ENCODE measurements at regions not wholly inside any gene's neighbourhood (a gene's known extent, or its start where the extent isn't known, plus 50 kb on each side); places are given as distances from the start of the nearest gene placed in this dataset.

DNA sequence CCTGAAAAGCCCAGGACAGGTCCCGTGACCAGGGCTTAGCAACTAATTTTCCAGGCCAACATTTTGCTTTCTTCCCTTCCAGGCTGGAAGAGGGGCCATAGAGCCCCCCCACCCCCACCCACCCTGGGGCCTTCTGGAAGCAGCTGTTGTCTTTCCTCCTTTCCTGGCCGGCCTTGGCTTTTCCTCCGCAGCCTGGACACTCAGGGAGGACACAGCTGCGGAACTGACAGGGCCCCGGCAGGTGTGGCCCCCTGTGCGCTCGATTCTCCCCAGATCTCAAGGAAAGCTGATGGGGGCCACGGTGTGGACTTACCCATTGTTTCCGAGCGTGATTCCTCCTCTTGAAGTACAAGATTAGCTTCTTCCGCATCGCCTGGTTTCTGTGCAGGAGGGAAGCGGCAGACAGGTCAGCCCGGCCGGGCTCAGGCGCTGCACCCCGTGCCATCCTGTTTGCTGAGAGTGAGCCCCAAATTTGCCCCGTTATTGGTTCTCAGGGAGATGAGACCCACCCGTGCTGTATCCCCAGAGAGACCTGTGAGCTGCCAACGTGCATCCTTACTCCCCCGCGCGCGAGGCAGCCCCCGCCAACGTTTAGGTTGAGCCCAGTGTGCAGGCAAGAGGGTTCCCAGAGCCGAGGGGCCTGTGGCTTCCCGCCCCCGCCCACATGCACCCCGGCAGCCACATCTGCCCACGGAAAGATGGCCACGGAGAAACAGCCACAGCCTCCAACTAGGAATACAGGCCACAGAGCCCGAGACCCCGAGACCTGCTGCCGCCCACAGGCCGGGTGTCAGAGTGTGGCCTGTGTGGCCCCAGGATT, 129.6 kb downstream of the NCOR2 start:
- DNase-seq = no peak
- intact Hi-C loops (cut with DNase I) = no loop called here
- Histone ChIP-seq H3K27me3 (no peaks in the 10 kb centered on the region), H3K36me3 (peaks cover 0 to 47% (median 29%) of the 10 kb centered on the region in 9 donors), H3K27ac (peak overlapping the region in 4 of 12 donors; percentile 10 to 45 (median 31)), H3K4me3 (no peak overlapping the region), H3K4me1 (peaks cover 4 to 69% (median 47%) of the 10 kb centered on the region in 12 donors), H3K9me3 (no peaks in the 10 kb centered on the region)
- TF ChIP-seq, protein P1, sequence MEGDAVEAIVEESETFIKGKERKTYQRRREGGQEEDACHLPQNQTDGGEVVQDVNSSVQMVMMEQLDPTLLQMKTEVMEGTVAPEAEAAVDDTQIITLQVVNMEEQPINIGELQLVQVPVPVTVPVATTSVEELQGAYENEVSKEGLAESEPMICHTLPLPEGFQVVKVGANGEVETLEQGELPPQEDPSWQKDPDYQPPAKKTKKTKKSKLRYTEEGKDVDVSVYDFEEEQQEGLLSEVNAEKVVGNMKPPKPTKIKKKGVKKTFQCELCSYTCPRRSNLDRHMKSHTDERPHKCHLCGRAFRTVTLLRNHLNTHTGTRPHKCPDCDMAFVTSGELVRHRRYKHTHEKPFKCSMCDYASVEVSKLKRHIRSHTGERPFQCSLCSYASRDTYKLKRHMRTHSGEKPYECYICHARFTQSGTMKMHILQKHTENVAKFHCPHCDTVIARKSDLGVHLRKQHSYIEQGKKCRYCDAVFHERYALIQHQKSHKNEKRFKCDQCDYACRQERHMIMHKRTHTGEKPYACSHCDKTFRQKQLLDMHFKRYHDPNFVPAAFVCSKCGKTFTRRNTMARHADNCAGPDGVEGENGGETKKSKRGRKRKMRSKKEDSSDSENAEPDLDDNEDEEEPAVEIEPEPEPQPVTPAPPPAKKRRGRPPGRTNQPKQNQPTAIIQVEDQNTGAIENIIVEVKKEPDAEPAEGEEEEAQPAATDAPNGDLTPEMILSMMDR (IDR thresholded peaks at IDR 0.05) = no peak
- no peak for TF ChIP-seq POLR2A (IDR thresholded peaks at IDR 0.05)
- WGBS, 4 donors = 78 to 90% (median 80%) methylated on average over 18 to 36 of the region's 36 CpGs
- no peak for ATAC-seq

DNA sequence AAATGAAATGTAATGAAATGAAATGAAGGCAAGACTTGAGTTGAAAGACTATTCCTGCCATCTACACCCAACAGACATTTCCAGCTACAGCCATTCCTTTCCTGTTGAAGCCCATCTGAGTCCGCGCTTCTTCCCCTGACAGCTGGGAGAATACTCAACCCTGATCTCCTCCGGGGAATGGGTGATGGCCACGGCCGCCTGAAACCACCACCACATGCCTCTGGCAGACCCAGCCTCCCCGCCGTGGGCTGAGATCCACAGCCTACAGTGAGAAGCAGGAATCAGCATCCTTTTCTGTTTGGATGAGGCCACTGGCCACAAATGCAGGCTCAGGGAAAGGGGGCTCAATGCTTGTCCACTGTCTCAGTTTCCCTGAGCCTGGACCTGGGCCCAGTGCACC, 130.3 kb downstream of the NCOR2 start:
- H3K27me3 ChIP-seq = no peaks in the 10 kb centered on the region
- no peak overlapping the region for H3K4me3 ChIP-seq
- peaks cover 0 to 40% (median 22%) of the 10 kb centered on the region in 9 donors for H3K36me3 ChIP-seq
- no peak for ATAC-seq
- peaks cover 4 to 69% (median 50%) of the 10 kb centered on the region in 12 donors for H3K4me1 ChIP-seq
- intact Hi-C loops (cut with DNase I) = no loop called here
- peak overlapping the region in 6 of 12 donors; percentile 5 to 45 (median 12) for H3K27ac ChIP-seq
- H3K9me3 ChIP-seq = no peaks in the 10 kb centered on the region
- DNase-seq = no peak
- TF ChIP-seq, protein P1 (IDR thresholded peaks at IDR 0.05) = no peak
- TF ChIP-seq POLR2A (IDR thresholded peaks at IDR 0.05) = no peak
- 44 to 57% (median 50%) methylated on average over 7 of the region's 7 CpGs for WGBS, 4 donors

DNA sequence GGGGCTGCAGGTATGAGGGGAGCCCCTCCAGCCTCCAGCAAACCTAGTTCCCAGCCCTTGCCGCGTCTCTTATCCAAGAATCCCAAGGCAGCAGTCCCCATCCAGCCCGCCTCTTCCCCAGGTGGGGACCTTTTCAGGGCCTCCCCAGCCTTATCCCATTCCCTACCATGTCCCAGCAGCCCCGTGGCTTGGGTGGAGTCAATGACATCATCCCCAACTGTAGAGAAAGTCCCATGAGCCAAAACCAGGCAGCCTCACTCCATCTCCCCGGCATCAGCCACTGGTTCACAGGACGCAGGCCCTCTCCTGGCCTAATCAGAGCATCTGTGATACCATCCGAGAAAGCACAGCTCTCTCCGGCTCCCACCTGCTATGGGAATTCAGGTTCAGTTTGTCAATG, 131.0 kb downstream of the NCOR2 start:
- DNase-seq = peak in 1 of 5 donors; percentile 59
- ATAC-seq = peak in 3 of 4 donors; percentile 11 to 28 (median 13)
- TF ChIP-seq POLR2A (IDR thresholded peaks at IDR 0.05) = no peak
- TF ChIP-seq, protein P1 (IDR thresholded peaks at IDR 0.05) = no peak
- Histone ChIP-seq H3K36me3 (peaks cover 0 to 35% (median 21%) of the 10 kb centered on the region in 9 donors), H3K27ac (peak overlapping the region in 5 of 12 donors; percentile 0 to 49 (median 39)), H3K27me3 (no peaks in the 10 kb centered on the region), H3K4me1 (peaks cover 4 to 63% (median 43%) of the 10 kb centered on the region in 12 donors), H3K9me3 (no peaks in the 10 kb centered on the region), H3K4me3 (no peak overlapping the region)
- 75 to 83% (median 80%) methylated on average over 7 to 8 of the region's 8 CpGs for WGBS, 4 donors
- intact Hi-C loops (cut with DNase I) = no loop called here

DNA sequence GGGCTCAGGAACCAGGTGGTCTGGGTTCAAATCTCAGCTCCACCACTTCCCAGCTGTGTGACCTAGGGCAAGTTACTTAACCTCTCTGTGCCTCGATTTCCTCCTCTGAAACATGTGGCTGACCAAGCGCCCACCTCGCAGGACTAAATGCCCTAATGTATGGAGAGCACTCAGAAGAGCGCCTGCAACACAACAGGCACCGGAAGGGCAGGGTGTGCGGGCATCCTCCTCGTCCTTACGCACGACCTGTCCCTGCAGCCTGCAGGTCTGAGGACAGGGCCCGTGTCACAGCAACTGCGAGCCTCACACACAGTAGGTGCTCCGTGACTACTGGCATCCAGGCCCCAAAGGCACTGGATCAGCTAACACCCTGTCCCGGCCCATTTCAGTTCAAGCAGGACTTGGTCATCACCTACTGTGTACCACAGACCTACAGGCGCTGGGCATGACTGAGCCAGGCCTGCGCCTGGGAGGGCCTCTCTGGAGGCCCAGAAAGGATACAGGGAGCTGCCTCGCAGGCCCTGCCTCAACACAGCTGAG, 131.5 kb downstream of the NCOR2 start:
- no peak overlapping the region for H3K4me3 ChIP-seq
- peaks cover 2 to 58% (median 38%) of the 10 kb centered on the region in 12 donors for H3K4me1 ChIP-seq
- no peaks in the 10 kb centered on the region for H3K27me3 ChIP-seq
- no peaks in the 10 kb centered on the region for H3K9me3 ChIP-seq
- ATAC-seq = no peak
- no peak for TF ChIP-seq POLR2A (IDR thresholded peaks at IDR 0.05)
- TF ChIP-seq, protein P1 (IDR thresholded peaks at IDR 0.05) = no peak
- H3K36me3 ChIP-seq = peaks cover 0 to 35% (median 21%) of the 10 kb centered on the region in 9 donors
- H3K27ac ChIP-seq = peak overlapping the region in 5 of 12 donors; percentile 0 to 49 (median 39)
- DNase-seq = no peak
- WGBS, 4 donors = 97 to 99% (median 98%) methylated on average over 13 to 16 of the region's 16 CpGs
- intact Hi-C loops (cut with DNase I) = no loop called here
